H7 (cell line): ENCODE measurements at regions not wholly inside any gene's neighbourhood (a gene's known extent, or its start where the extent isn't known, plus 50 kb on each side); places are given as distances from the start of the nearest gene placed in this dataset.
"Not testable (repeated sequence)": the region's sequence is repeated elsewhere in the genome, so short reads cannot be mapped to it uniquely, and the experiment has no call there.

Experiments used
- DNase-seq: peaks from one replicate; pipeline ENCODE4 v3.0.0; 2012
- H3K27me3 ChIP-seq: 2 replicates; pipeline ENCODE4 v1.6.0; 2011; ENCODE audit warnings: mild to moderate bottlenecking, low read length; ENCODE audit not compliant: control insufficient read depth, insufficient read depth
- H3K36me3 ChIP-seq: replicated peaks from 2 replicates; pipeline ENCODE4 v1.5.1; 2011; ENCODE audit warnings: low read length; ENCODE audit not compliant: control insufficient read depth, insufficient read depth
- H3K4me3 ChIP-seq: 2 replicates; pipeline ENCODE4 v1.5.1; 2011; ENCODE audit warnings: low read depth, mild to moderate bottlenecking, control low read depth, low read length, moderate library complexity; ENCODE audit not compliant: insufficient read depth

DNA sequence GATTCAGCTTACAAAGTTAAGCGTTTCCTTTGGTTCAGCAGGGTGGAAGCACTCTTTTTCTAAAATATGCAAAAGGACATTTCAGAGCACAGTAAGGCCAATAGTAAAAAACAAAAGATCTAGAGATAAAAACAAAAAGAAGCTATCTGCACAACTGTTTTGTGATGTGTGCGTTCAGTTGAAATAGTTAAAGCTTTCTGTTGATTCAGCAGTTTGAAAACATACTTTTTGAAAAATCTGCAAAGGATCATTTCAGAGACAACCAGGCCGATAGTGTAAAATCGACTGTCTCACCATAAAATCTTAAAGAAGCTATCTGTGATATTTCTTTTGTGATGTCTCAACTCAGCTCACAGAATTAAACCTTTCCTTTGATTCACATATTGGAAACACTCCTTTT, 300.0 kb upstream of the ALG10B start:
- no peak overlapping the region for H3K4me3 ChIP-seq

DNA sequence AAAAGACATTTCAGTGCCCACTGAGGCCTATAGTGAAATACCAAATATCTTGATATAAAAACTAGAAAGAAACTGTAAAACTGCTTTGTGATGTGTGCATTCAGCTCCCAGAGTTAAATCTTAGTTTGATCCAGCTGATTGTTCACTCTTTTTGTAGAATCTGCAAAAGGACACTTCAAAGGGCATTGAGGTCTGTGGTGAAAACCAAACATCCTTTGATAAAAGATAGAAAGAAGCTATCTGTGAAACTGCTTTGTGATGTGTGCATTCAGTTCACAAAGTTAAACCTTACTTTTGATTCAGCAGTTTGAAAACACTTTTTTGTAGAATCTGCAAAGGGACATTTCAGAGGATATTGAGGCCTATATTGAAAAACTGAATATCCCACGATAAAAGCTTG, 290.7 kb upstream of the ALG10B start:
- no peaks in the 10 kb centered on the region for H3K36me3 ChIP-seq
- DNase-seq, result no peak
- no peaks in the 10 kb centered on the region for H3K27me3 ChIP-seq
- H3K4me3 ChIP-seq, result no peak overlapping the region

More for the DNA sequence above, 300.0 kb upstream of the ALG10B start:
- DNase-seq, result no peak
- Histone ChIP-seq H3K36me3 (no peaks in the 10 kb centered on the region), H3K27me3 (no peaks in the 10 kb centered on the region)

DNA sequence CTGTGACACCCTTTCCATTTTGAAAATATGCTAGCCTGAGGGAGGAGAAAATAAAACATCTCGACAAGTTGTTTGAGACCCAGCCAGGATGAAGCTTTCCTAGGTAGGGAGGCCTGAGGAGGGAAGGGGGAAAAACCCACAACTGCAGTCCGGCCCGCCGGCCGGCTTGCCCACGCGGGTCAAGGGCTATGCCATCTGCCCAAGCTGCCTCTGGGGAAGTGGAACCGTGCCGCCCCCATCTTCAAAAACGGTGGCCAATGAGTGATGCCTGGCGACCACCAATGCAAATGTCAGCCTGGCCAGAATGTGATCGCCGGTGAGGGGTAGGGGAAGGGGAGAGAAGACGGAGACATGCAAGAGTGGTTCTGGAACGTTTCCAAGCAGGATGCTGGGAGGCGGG, 263.5 kb upstream of the ALG10B start:
- Histone ChIP-seq H3K4me3 (no peak overlapping the region; the same call in 1 of the 2 replicates), H3K36me3 (no peaks in the 10 kb centered on the region), H3K27me3 (no peaks in the 10 kb centered on the region)
- no peak for DNase-seq

DNA sequence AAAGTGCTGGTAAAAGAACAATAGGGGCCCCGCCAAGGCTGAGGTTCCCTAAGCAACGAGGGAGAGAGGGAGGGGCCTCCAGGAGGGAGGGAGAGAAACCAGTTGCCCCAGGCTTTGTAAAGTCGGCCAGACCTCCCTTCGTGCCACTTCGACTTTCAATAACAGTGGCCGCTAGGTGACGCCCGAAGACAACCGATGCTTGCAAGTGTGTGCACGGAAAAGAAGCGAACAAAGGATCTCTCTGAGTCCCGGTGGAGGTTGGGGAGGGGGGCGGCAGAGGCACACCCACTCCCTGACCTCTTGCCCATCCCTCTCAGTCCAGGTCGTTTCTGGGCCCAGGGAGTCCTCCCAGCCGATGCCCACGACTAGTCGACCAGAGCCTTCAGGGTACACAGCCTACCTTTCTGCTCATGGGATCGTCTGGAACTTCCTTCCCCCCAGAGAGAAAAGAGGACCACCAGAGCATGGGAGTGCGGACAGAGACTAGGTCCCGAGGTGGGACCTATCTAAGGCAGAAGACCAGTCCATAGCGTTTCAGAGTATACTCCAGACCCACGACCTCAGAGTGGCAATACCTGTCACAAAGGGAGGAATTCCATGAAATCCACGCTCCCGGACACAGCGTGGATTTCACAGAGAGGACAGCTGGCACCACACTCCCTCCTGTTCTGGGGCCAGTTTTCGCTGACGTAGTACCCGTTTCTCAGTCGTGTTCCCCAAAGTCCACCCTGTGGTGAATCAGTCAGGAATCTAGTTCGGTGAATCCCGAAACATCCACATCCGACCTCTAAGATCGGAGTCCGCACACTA, 262.7 kb upstream of the ALG10B start:
- Histone ChIP-seq H3K4me3 (no peak overlapping the region), H3K36me3 (no peaks in the 10 kb centered on the region), H3K27me3 (no peaks in the 10 kb centered on the region)
- DNase-seq, result no peak

DNA sequence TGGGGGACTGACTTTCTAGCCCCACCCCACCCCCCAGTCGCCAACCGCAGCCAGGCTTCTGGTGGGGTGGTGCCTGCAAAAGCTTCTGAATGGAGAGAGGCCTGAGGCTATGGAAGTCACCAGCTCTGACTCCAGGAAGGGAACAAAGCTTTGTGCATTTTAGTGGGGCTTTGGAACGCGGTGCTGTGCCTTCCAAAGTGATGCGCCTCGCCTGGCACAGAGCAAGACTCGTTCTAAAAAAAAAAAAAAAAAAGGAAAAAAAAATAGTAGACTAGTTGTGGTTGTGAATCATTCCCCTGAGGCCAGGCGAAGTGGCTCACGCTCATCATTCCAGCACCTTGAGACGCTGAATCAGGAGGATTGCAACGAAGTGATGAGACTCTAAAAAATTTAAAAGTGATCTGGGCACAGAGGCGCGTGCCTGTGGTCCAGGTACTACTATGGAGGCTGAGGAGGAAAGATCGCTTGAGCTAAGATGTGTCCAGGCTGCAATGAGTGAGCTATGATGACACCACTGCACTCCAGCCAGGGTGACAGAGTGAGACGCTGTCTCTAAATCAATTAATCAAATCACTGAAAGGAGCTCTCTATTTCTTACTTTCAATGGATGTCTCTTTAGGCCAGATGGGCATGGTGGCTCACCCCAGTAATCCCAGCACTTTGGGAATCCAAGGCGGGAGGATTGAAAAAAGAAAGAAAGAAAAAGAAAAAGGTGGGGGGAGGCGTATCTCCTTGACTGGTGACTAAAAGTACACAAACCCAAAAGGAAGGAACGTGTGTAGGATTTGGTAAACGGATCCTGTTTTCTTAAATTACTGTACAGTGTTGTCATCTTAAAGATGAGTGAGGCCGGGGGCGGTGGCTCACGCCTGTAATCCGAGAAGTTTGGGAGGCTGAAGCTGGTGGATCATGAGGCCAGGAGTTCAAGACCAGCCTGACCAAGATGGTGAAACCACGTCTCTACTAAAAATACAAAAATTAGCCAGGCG, 259.6 kb upstream of the ALG10B start:
- no peaks in the 10 kb centered on the region for H3K36me3 ChIP-seq
- no peak overlapping the region for H3K4me3 ChIP-seq
- no peak for DNase-seq
- H3K27me3 ChIP-seq, result no peaks in the 10 kb centered on the region

DNA sequence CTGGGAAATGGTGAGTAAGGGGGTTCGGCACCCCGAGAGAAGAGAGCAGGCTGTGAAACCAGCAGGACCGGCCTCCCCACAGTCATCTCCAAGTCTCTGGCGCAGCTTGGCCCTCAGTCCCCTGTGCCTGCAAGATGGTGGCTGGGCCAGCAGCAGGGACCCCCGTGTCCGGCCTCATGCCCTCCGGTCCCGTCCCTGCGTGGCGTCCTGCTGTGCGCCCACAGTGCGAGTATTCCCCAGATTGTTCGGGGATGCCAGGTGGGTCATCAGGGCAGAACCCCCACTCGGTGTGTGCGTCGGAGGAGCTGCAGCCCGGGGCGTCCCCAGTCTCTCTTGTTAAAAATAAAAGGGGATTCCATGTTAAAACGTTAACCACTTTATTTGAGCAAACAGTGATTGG, 216.9 kb upstream of the ALG10B start:
- no peak overlapping the region for H3K4me3 ChIP-seq
- DNase-seq, result peak; percentile 14
- no peaks in the 10 kb centered on the region for H3K27me3 ChIP-seq
- no peaks in the 10 kb centered on the region for H3K36me3 ChIP-seq

DNA sequence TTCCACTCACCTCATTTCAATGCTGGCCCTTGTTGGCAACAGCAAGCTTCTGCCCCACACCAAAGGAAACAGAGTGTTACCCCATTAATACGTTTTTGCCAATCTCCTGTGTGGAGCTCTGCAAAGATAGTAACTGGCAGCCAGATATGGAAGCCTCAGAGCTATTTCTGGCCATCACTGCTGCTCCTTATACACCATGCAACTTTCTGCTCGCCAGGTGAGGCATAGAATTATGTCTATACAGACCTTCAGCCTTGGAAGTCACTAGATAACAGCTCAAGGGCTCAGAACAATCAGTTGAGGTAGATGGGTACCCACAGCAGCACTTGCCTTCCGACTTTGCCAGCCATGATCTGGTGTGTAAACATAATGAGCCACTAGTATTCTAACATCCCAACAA, 214.8 kb upstream of the ALG10B start:
- Histone ChIP-seq H3K36me3 (no peaks in the 10 kb centered on the region), H3K27me3 (no peaks in the 10 kb centered on the region), H3K4me3 (no peak overlapping the region)
- DNase-seq, result no peak

DNA sequence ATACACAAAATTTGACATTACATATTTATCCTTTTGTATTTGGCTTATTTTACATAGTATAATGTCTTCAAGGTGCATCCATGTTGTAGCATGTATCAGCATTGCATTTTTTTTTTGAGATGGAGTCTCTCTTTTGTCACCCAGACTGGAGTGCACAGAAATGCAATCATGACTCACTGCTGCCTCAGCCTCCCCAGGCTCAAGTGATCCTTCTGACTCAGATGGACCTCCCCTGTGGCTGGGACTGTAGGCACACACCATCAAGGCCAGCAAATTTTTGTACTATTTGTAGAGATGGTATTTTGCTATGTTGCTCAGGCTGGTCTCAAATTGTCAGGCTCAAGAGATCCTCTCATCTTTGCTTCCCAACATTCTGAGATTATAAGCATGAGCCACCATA, 214.4 kb upstream of the ALG10B start:
- Histone ChIP-seq H3K4me3 (no peak overlapping the region), H3K36me3 (no peaks in the 10 kb centered on the region), H3K27me3 (no peaks in the 10 kb centered on the region)
- no peak for DNase-seq

DNA sequence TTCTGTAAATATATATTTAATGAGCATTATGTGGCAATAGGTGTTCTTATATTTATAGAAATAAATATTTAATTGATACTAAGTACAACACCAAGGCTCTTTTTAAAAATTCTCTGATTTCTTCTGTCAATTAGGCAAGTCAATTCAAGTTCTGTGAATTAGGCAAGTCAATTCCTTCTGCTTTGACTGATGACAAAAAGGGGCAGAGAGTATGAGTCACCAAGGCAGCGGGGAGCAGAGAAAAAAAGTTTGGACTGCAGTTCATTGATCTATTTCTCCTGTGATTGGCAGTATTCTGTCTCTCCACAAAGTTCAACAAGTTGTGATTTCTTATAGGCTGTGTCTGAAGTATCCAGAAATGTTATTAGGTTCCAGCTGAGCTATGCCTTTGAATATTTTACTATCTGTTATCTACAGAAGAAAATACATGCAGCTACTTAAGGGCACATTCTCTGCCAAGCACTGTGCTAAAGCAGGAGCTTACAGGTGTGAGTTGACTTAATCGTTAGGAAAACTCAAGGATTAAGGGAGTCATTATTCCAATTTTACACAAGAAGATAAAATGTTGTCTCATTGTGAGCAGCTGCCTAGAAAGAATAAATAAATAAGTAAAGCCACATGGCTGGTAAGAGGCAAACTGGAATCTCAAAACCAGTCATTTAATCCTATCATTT, 206.4 kb upstream of the ALG10B start:
- Histone ChIP-seq H3K36me3 (no peaks in the 10 kb centered on the region), H3K27me3 (no peaks in the 10 kb centered on the region), H3K4me3 (no peak overlapping the region)
- no peak for DNase-seq

DNA sequence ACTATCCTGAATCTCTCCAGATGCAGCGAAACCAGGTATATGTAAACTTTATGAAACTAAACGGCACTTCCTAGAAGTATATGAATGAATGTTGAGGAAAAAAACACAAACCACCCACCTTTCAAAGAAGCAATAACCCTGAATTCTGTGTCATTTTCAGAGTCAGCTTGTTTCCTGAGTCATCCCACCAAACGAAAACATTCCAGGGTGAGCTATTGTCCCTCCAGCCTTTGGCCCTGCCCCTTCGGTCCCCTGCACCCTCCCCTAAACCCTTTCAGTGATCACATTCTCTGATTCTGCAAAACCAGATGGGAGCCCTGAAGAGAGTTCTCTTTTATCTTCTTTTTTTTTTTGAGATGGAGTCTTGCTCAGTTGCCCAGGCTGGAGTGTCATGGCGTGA, 202.6 kb upstream of the ALG10B start:
- no peak for DNase-seq
- Histone ChIP-seq H3K4me3 (no peak overlapping the region), H3K27me3 (no peaks in the 10 kb centered on the region), H3K36me3 (no peaks in the 10 kb centered on the region)

DNA sequence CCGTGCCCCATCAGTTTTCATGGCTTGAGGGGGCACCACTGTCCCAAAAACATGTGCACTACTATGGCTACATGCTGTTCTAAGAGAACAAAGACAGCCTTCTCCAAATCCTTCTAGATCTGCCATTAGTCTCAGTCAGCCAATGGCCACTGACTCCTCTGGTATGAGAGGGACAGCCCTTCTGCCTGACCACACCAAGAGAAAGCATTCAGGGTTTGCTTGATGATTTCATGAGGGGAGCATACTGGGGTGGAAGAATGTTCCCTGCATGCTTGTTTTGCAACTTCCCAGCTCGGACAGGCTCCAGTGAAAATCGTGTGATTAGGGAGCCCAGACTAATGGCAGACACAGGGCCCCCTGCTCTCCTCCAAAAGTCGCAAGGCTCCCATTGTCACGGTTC, 199.6 kb upstream of the ALG10B start:
- Histone ChIP-seq H3K36me3 (no peaks in the 10 kb centered on the region), H3K27me3 (no peaks in the 10 kb centered on the region), H3K4me3 (no peak overlapping the region)
- DNase-seq, result no peak

DNA sequence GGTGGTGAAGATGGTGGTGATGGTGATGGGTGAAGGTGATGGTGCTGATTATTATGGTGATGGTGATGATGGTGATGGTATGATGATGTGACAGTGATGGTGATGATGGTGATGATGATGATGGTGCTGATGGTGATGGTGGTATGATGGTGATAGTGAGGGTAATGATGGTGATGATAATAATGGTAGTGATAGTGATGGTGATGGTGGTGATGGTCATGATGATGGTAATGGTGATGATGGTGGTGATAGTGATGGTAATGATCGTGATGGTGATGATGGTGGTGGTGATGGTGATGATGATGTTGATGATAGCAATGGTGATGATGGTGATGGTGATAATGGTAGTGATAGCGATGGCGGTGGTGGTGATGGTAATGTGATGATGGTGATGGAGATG, 197.9 kb upstream of the ALG10B start:
- no peaks in the 10 kb centered on the region for H3K36me3 ChIP-seq
- H3K27me3 ChIP-seq, result no peaks in the 10 kb centered on the region
- no peak for DNase-seq
- no peak overlapping the region for H3K4me3 ChIP-seq

DNA sequence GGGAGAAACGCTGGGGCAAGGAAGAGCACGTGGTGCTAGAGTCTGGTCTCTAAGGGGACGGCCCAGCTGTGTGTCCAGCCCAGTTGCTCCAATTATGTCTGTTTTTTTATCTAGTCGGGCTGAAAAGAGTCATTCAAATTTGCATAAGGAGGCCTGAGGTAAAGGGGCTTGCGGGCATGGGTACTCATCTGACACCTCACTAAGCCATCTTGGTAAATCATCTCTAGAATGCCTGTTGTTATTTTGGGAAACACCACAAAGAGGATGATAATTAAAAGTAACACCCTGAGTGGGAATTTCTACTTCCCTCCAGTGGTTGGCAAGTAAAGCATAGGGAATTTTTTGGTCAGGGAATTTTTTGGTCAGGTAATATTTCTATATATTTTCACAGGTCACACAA, 196.1 kb upstream of the ALG10B start:
- no peak for DNase-seq
- no peaks in the 10 kb centered on the region for H3K36me3 ChIP-seq
- no peaks in the 10 kb centered on the region for H3K27me3 ChIP-seq
- H3K4me3 ChIP-seq, result no peak overlapping the region

DNA sequence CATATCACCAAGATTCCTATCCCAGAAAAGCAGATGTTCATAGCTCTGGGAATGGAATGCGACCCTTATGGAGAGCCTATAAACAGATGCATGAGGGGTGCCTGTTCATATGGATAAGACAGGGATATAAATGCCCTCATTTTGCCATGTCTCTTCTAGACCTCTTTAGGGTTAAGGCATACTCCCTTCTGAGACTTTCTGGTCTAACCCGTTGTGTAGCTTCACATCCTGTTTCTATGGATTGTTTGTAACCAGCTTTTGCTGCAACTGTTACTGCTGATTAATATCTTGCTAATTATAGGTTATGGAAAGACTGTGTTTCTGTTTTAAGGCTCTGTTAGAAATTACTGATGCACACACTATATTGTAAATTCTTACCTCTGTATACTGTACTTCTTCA, 193.5 kb upstream of the ALG10B start:
- not testable (repeated sequence) for H3K27me3 ChIP-seq, DNase-seq, H3K4me3 ChIP-seq, H3K36me3 ChIP-seq
